ENCODE measurements at regions not wholly inside any gene's neighbourhood (a gene's known extent, or its start where the extent isn't known, plus 50 kb on each side); places are given as distances from the start of the nearest gene placed in this dataset.

DNA sequence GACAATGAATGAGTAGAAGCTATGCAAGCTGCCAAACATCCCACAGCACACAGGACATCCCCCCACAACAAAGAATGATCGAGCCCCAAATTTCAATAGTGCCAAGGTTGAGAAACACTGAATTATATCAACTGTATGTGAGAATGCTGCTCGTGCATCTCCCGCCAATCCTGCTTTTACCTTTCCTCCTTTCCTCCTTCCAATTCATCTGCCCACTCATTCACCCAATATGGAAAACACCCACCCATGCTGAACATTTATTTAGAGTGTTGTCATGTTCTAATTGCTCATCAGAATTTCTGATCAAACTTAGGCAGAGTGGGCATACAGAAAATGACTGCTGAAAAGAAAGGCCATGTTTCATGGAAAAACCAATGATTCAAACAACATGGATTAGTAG, 183.0 kb downstream of the TMEM114 start:
- Histone ChIP-seq H3K4me1 (ENCODE audit: insufficient read depth, low read length, poor library complexity, severe bottlenecking) (no peaks in the 10 kb centered on the region), H3K9me3 (ENCODE audit: low read length) (no peaks in the 10 kb centered on the region), H3K79me2 (ENCODE audit: insufficient read depth, low read depth, low read length) (no peaks in the 10 kb centered on the region), H4K20me1 (ENCODE audit: insufficient read depth, low read length) (no peaks in the 10 kb centered on the region), H3K4me2 (ENCODE audit: low read length) (no peak overlapping the region), H3K9me2 (ENCODE audit: insufficient read depth, low read length) (no peaks in the 10 kb centered on the region), H3K36me3 (ENCODE audit: insufficient read depth, low read length) (no peaks in the 10 kb centered on the region), H3K4me3 (ENCODE audit: low read depth, low read length, poor library complexity, severe bottlenecking) (no peak overlapping the region), H3K27ac (ENCODE audit: low read depth, low read length, poor library complexity, severe bottlenecking) (no peak overlapping the region), H2AFZ (ENCODE audit: low read length) (no peak overlapping the region)
- TF ChIP-seq, protein P1, sequence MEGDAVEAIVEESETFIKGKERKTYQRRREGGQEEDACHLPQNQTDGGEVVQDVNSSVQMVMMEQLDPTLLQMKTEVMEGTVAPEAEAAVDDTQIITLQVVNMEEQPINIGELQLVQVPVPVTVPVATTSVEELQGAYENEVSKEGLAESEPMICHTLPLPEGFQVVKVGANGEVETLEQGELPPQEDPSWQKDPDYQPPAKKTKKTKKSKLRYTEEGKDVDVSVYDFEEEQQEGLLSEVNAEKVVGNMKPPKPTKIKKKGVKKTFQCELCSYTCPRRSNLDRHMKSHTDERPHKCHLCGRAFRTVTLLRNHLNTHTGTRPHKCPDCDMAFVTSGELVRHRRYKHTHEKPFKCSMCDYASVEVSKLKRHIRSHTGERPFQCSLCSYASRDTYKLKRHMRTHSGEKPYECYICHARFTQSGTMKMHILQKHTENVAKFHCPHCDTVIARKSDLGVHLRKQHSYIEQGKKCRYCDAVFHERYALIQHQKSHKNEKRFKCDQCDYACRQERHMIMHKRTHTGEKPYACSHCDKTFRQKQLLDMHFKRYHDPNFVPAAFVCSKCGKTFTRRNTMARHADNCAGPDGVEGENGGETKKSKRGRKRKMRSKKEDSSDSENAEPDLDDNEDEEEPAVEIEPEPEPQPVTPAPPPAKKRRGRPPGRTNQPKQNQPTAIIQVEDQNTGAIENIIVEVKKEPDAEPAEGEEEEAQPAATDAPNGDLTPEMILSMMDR (conservative IDR thresholded peaks at IDR 0.05; ENCODE audit: low read length) = no peak
- no peak for TF ChIP-seq EZH2phosphoT487 (IDR thresholded peaks at IDR 0.05; ENCODE audit: borderline replicate concordance, low read depth, low read length)
- POLR2A ChIA-PET = no interaction called here
- BruUV-seq (replicated peaks) = no TSS peak
- intact Hi-C loops (cut with micrococcal nuclease; ENCODE audit: unreplicated experiment) = no loop called here
- CTCF ChIA-PET (ENCODE audit: unreplicated experiment) = no interaction called here
- DNase-seq (ENCODE audit: low spot score) = no peak

DNA sequence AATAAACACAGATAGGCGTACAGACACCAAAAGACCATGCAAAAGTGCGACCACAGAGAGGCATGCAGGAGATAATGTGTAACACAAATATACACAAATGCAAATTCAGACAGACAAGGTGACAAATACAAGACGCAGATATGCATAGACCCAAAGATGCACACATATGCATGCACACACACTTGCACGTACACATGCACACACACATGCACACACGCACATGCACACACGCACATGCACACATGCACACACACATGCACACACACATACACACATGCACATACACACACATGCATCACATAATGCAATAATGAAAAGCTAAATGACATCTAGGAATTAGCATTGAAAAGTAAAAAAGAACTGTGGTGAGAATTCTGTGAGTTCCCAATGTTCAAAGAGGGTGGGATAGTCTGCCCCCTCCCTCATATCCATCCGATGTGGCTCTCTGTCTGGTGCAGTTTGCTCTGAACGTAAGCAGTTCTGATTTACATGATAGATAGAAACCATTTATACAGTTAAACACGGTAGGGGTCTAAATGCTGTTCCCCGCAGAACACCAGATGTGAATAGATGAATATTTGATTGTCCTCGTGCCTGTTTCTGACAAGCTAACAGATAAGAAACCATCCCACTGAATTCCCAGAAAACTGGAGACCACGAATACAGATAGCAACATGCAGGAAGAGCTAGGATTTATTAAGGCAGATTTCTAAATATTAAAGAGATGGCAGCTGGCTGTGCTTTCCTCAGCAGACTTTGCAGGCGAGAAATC, 186.1 kb downstream of the TMEM114 start:
- TF ChIP-seq, protein P1 (conservative IDR thresholded peaks at IDR 0.05; ENCODE audit: low read length) = no peak
- TF ChIP-seq EZH2phosphoT487 (IDR thresholded peaks at IDR 0.05; ENCODE audit: borderline replicate concordance, low read depth, low read length) = no peak

More for the DNA sequence above, 186.1 kb downstream of the TMEM114 start:
- Histone ChIP-seq H3K4me2 (ENCODE audit: low read length) (no peak overlapping the region), H4K20me1 (ENCODE audit: insufficient read depth, low read length) (no peaks in the 10 kb centered on the region), H3K79me2 (ENCODE audit: insufficient read depth, low read depth, low read length) (no peaks in the 10 kb centered on the region), H3K4me1 (ENCODE audit: insufficient read depth, low read length, poor library complexity, severe bottlenecking) (no peaks in the 10 kb centered on the region), H3K27ac (ENCODE audit: low read depth, low read length, poor library complexity, severe bottlenecking) (no peak overlapping the region), H3K9me3 (ENCODE audit: low read length) (no peaks in the 10 kb centered on the region), H3K36me3 (ENCODE audit: insufficient read depth, low read length) (no peaks in the 10 kb centered on the region), H2AFZ (ENCODE audit: low read length) (no peak overlapping the region), H3K4me3 (ENCODE audit: low read depth, low read length, poor library complexity, severe bottlenecking) (no peak overlapping the region), H3K9me2 (ENCODE audit: insufficient read depth, low read length) (no peaks in the 10 kb centered on the region)
- intact Hi-C loops (cut with micrococcal nuclease; ENCODE audit: unreplicated experiment) = no loop called here
- ChIA-PET POLR2A (interaction anchor here (0.5 kb wide), 1 partner anchor 42 kb away, joined by 3 read pairs; no protein-coding TSS in a partner anchor), CTCF (ENCODE audit: unreplicated experiment) (no interaction called here)
- no peak for DNase-seq (ENCODE audit: low spot score)
- no TSS peak for BruUV-seq (replicated peaks)

Data from OCI-LY7 (cell line).